ENCODE measurements at regions not wholly inside any gene's neighbourhood (a gene's known extent, or its start where the extent isn't known, plus 50 kb on each side); places are given as distances from the start of the nearest gene placed in this dataset.

DNA sequence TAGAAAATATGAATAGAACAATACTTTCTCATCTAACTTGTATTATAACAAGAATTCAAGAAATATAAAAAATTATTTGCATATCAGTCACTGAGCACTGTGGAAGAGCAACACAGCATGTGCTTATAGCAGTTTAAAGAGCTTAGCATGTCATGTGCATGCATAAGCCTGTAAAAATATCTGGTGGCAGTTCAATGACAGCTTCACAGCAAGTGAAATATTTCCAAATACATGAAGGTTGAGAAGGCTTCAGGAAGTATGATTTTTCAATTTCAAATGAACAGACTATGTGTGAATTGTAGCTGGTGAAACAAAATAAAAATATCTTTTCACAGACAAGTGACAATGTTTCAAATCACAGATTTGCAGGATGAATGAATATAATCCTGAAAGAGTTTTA is 128.5 kb downstream of the PRDM9 start:
- Histone ChIP-seq H3K79me2 (ENCODE audit: low read depth) (no peaks in the 10 kb centered on the region), H4K20me1 (ENCODE audit: insufficient read depth) (no peaks in the 10 kb centered on the region), H3K4me2 (no peak overlapping the region), H3K27ac (no peak overlapping the region), H3K9me3 (ENCODE audit: insufficient read depth, low read depth) (0 out of 2 replicates have a peak, but pooled peaks cover 3% of the 10 kb centered on the region), H3K36me3 (ENCODE audit: low read depth) (no peaks in the 10 kb centered on the region), H2AFZ (no peak overlapping the region), H3K9me2 (ENCODE audit: insufficient read depth) (no peaks in the 10 kb centered on the region; the same call in 1 of the 2 replicates), H3K27me3 (ENCODE audit: insufficient read depth, low read depth) (no peaks in the 10 kb centered on the region), H3K4me1 (replicated peaks; ENCODE audit: insufficient read depth) (0 out of 2 replicates have a peak, but pooled peaks cover 5% of the 10 kb centered on the region), H3F3A (ENCODE audit: insufficient read depth, low read depth) (no peaks in the 10 kb centered on the region), H3K4me3 (no peak overlapping the region)
- no TSS peak for BruUV-seq (replicated peaks)
- no peak for TF ChIP-seq EZH2 (IDR thresholded peaks at IDR 0.05; ENCODE audit: low read depth)
- TF ChIP-seq, protein P1, sequence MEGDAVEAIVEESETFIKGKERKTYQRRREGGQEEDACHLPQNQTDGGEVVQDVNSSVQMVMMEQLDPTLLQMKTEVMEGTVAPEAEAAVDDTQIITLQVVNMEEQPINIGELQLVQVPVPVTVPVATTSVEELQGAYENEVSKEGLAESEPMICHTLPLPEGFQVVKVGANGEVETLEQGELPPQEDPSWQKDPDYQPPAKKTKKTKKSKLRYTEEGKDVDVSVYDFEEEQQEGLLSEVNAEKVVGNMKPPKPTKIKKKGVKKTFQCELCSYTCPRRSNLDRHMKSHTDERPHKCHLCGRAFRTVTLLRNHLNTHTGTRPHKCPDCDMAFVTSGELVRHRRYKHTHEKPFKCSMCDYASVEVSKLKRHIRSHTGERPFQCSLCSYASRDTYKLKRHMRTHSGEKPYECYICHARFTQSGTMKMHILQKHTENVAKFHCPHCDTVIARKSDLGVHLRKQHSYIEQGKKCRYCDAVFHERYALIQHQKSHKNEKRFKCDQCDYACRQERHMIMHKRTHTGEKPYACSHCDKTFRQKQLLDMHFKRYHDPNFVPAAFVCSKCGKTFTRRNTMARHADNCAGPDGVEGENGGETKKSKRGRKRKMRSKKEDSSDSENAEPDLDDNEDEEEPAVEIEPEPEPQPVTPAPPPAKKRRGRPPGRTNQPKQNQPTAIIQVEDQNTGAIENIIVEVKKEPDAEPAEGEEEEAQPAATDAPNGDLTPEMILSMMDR (conservative IDR thresholded peaks at IDR 0.05) = no peak
- ChIA-PET POLR2A (ENCODE audit: unreplicated experiment) (no interaction called here), CTCF (no interaction called here)
- intact Hi-C loops (cut with micrococcal nuclease; ENCODE audit: unreplicated experiment) = no loop called here
- no peak for DNase-seq

DNA sequence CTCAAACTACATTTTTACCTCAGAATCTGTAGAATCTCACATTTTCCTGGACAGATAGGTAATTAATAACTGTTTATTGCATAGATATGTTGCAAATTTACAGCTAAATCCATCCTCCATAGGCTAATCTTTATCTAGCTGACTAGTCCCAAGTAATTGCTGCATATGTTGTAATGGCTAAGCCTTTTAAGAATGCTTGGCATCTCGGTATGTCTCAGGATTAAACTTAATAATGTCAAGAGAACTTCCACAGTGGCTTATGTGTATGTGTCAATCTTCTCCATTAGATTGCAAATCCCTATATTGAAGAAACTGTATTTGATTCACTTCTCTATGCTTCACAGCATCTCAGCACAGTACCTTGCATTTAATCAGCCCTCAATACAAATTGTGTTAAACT is 131.9 kb downstream of the PRDM9 start:
- Histone ChIP-seq H3K4me2 (no peak overlapping the region), H3K79me2 (ENCODE audit: low read depth) (no peaks in the 10 kb centered on the region), H3F3A (ENCODE audit: insufficient read depth, low read depth) (no peaks in the 10 kb centered on the region), H3K27me3 (ENCODE audit: insufficient read depth, low read depth) (no peaks in the 10 kb centered on the region), H3K4me1 (replicated peaks; ENCODE audit: insufficient read depth) (no peaks in the 10 kb centered on the region), H3K27ac (no peak overlapping the region), H3K9me3 (ENCODE audit: insufficient read depth, low read depth) (0 out of 2 replicates have a peak, but pooled peaks cover 3% of the 10 kb centered on the region), H3K9me2 (ENCODE audit: insufficient read depth) (no peaks in the 10 kb centered on the region), H4K20me1 (ENCODE audit: insufficient read depth) (no peaks in the 10 kb centered on the region), H2AFZ (no peak overlapping the region), H3K4me3 (no peak overlapping the region), H3K36me3 (ENCODE audit: low read depth) (no peaks in the 10 kb centered on the region)
- BruUV-seq (replicated peaks) = no TSS peak
- POLR2A ChIA-PET (ENCODE audit: unreplicated experiment) = no interaction called here
- TF ChIP-seq EZH2 (IDR thresholded peaks at IDR 0.05; ENCODE audit: low read depth) = no peak
- TF ChIP-seq, protein P1 (conservative IDR thresholded peaks at IDR 0.05) = no peak
- CTCF ChIA-PET = no interaction called here
- intact Hi-C loops (cut with micrococcal nuclease; ENCODE audit: unreplicated experiment) = no loop called here
- no peak for DNase-seq

DNA sequence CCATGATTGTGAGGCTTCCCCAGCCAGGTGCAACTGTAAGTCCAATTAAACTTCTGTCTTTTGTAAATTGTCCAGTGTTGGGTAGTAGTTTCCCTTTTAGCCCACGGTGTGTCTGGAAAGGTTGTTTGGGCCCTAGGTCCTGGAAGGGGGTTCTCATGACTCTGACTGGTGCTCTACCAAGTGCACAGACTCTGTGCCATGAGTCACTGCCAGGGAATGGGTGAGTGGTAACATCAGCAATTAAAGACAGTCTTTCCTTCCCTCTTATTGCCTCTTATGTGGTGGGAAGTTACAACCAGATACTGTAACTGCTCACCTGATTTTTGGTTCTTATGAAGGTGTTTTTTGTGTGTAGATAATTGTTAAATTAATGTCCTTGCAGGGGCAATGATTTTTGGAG is 141.2 kb downstream of the PRDM9 start:
- no peak overlapping the region for H3K4me2 ChIP-seq
- H3F3A ChIP-seq (ENCODE audit: insufficient read depth, low read depth) = no peaks in the 10 kb centered on the region
- H3K27me3 ChIP-seq (ENCODE audit: insufficient read depth, low read depth) = no peaks in the 10 kb centered on the region
- H2AFZ ChIP-seq = no peak overlapping the region
- DNase-seq = no peak
- no peaks in the 10 kb centered on the region for H3K79me2 ChIP-seq (ENCODE audit: low read depth)
- BruUV-seq (replicated peaks) = no TSS peak
- ChIA-PET POLR2A (ENCODE audit: unreplicated experiment) (no interaction called here), CTCF (no interaction called here)
- H3K36me3 ChIP-seq (ENCODE audit: low read depth) = no peaks in the 10 kb centered on the region
- TF ChIP-seq, protein P1 (conservative IDR thresholded peaks at IDR 0.05) = no peak
- TF ChIP-seq EZH2 (IDR thresholded peaks at IDR 0.05; ENCODE audit: low read depth) = no peak
- H3K9me2 ChIP-seq (ENCODE audit: insufficient read depth) = no peaks in the 10 kb centered on the region
- H3K4me1 ChIP-seq (replicated peaks; ENCODE audit: insufficient read depth) = no peaks in the 10 kb centered on the region
- intact Hi-C loops (cut with micrococcal nuclease; ENCODE audit: unreplicated experiment) = no loop called here
- H4K20me1 ChIP-seq (ENCODE audit: insufficient read depth) = no peaks in the 10 kb centered on the region
- H3K27ac ChIP-seq = no peak overlapping the region
- H3K4me3 ChIP-seq = no peak overlapping the region
- H3K9me3 ChIP-seq (ENCODE audit: insufficient read depth, low read depth) = no peaks in the 10 kb centered on the region

Data from PC-9 (cell line).